Brain microvascular endothelial cell (primary cell): ENCODE measurements at regions not wholly inside any gene's neighbourhood (a gene's known extent, or its start where the extent isn't known, plus 50 kb on each side); places are given as distances from the start of the nearest gene placed in this dataset.

Experiments used
- DNase-seq: peaks from one replicate; pipeline ENCODE4 v3.0.0-alpha.2; 2020
- H3K27ac ChIP-seq: fragments of 250-450 bp; sonication (Bioruptor Pico); 2 replicates; pipeline ENCODE4 v1.5.1; 2020; ENCODE audit warnings: mild to moderate bottlenecking, moderate library complexity
- H3K27me3 ChIP-seq: fragments of 250-450 bp; sonication (Bioruptor Pico); replicated peaks from 2 replicates; pipeline ENCODE4 v1.5.1; 2020; ENCODE audit warnings: mild to moderate bottlenecking
- H3K36me3 ChIP-seq: fragments of 250-450 bp; sonication (Bioruptor Pico); replicated peaks from 2 replicates; pipeline ENCODE4 v1.5.1; 2020; ENCODE audit warnings: mild to moderate bottlenecking
- H3K4me3 ChIP-seq: 2 replicates; pipeline ENCODE4 v1.5.1; 2011; ENCODE audit warnings: low read depth, mild to moderate bottlenecking, control low read depth, low read length, moderate library complexity
- CTCF ChIP-seq: IDR thresholded peaks from 2 replicates; pipeline ENCODE4 v1.5.1; 2011; ENCODE audit warnings: low read depth, mild to moderate bottlenecking, moderate library complexity, low read length, control low read depth, inconsistent platforms; ENCODE audit errors: missing control alignments
- in situ Hi-C: cut with HindIII; loops from 2 replicates; pipeline ENCODE4 v1.10.0; 2017; ENCODE audit warnings: low sequenced_read_pairs, low pct_ligation_motif_present

- in situ Hi-C loops: no loop called here
- Histone ChIP-seq H3K4me3 (no peak overlapping the region), H3K36me3 (no peaks in the 10 kb centered on the region), H3K27me3 (no peaks in the 10 kb centered on the region), H3K27ac (no peak overlapping the region)
- TF ChIP-seq CTCF: no peak
- DNase-seq: no peak
Measured at GRCh38 chr4:22870847-22871449, 178.2 kb downstream of the GBA3 start.

GRCh38 chr4:22869235-22869634, 176.5 kb downstream of the GBA3 start:
- H3K36me3 ChIP-seq: no peaks in the 10 kb centered on the region
- in situ Hi-C loops: no loop called here

More at GRCh38 chr4:22869235-22869634, 176.5 kb downstream of the GBA3 start:
- Histone ChIP-seq H3K4me3 (no peak overlapping the region), H3K27me3 (no peaks in the 10 kb centered on the region), H3K27ac (no peak overlapping the region)
- TF ChIP-seq CTCF: no peak
- DNase-seq: no peak
